ENCODE measurements at regions not wholly inside any gene's neighbourhood (a gene's known extent, or its start where the extent isn't known, plus 50 kb on each side); places are given as distances from the start of the nearest gene placed in this dataset.
"Not testable (repeated sequence)": the region's sequence is repeated elsewhere in the genome, so short reads cannot be mapped to it uniquely, and the experiment has no call there.

- POLR2A ChIA-PET = no interaction called here
- no peaks in the 10 kb centered on the region for H3K4me1 Mint-ChIP-seq
- H3K4me3 Mint-ChIP-seq = no peak overlapping the region
- CTCF ChIA-PET = no interaction called here
- TF ChIP-seq ETV6 (CRISPR knock-in tag; IDR thresholded peaks at IDR 0.05) (no peak), ZNF263 (CRISPR knock-in tag; IDR thresholded peaks at IDR 0.05; ENCODE audit: low read depth) (no peak), NR3C1 (CRISPR knock-in tag; conservative IDR thresholded peaks at IDR 0.05; ENCODE audit: low read depth) (no peak), ZNF232 (CRISPR knock-in tag; IDR thresholded peaks at IDR 0.05) (no peak), ZNF671 (CRISPR knock-in tag; IDR thresholded peaks at IDR 0.05) (no peak), ERG (CRISPR knock-in tag; IDR thresholded peaks at IDR 0.05) (no peak), TEAD1 (CRISPR knock-in tag; IDR thresholded peaks at IDR 0.05) (no peak), NFE2L1 (CRISPR knock-in tag; IDR thresholded peaks at IDR 0.05) (no peak), JUN (CRISPR knock-in tag; IDR thresholded peaks at IDR 0.05) (no peak), SP1 (CRISPR knock-in tag; conservative IDR thresholded peaks at IDR 0.05) (no peak), HMGXB4 (CRISPR knock-in tag; IDR thresholded peaks at IDR 0.05) (no peak), NFATC4 (CRISPR knock-in tag; IDR thresholded peaks at IDR 0.05) (no peak), ZNF396 (CRISPR knock-in tag; IDR thresholded peaks at IDR 0.05; ENCODE audit: borderline replicate concordance) (no peak)
- no peak for ATAC-seq
- H3K27ac Mint-ChIP-seq = no peak overlapping the region
- H3K36me3 Mint-ChIP-seq = no peaks in the 10 kb centered on the region
- H3K9me3 Mint-ChIP-seq = no peaks in the 10 kb centered on the region
- DNase-seq (ENCODE audit: low spot score) = no peak
- H3K27me3 Mint-ChIP-seq (ENCODE audit: low read depth) = no peaks in the 10 kb centered on the region
These were observed 84.6 kb downstream of the VCPKMT start for GRCh38 chr14:50031602-50032313.

DNA sequence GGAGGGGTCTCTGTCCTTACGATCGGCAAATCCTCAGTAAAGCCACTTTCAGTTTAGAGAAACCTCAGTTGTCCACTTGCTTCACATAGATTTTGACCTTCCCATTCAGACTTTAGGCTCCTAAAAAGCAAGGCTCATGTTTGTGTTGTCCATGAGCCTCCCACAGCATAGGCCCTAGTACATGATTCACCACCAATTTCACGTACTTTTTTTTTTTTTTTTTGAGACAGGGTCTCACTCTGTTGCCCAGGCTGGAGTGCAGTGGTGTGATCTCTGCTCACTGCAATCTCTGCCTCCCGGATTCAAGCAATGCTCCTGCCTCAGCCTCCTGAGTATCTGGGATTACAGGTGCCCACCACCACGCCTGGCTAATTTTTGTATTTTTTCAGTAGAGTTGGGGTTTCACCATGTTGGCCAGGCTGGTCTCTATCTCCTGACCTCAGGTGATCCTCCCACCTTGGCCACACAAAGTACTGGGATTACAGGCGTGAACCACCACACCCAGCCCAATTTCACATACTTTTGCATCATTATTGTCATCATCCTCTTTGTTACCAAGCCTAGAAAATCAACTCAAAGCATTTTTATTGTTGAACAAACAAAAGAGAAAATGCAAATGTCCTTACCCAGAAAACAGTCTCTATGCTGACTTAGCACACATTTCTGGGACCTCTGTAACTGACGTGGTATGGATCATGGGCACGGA lies 83.8 kb downstream of the VCPKMT start:
- POLR2A ChIA-PET = interaction anchor here (0.7 kb wide), 1 partner anchor 55 kb away, joined by 7 read pairs; no protein-coding TSS in a partner anchor
- H3K9me3 Mint-ChIP-seq; DNase-seq (ENCODE audit: low spot score); H3K36me3 Mint-ChIP-seq; H3K4me1 Mint-ChIP-seq; H3K4me3 Mint-ChIP-seq; CTCF ChIA-PET; H3K27ac Mint-ChIP-seq; H3K27me3 Mint-ChIP-seq (ENCODE audit: low read depth); ATAC-seq: not testable (repeated sequence)

DNA sequence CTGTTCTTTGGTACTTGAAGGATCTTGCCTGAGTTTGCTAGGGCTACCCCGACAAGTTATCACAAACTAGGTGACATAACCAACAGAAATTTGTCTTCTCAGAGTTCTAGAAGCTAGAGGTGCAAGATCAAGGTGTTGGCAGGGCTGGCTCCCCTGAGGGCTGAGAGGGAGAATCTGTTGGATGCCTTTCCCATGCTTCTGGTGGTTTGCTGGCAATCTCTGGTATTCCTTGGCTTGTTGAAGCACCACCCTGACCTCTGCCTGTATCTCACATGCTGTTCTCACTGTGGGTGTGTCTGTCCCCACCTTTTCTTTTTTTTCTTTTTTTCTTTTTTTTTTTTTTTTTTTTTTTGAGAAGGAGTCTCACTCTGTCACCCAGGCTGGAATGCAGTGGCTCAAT lies 81.2 kb downstream of the VCPKMT start:
- POLR2A ChIA-PET = no interaction called here
- H3K4me3 Mint-ChIP-seq = no peak overlapping the region
- CTCF ChIA-PET = no interaction called here
- ATAC-seq (no peak), DNase-seq (ENCODE audit: low spot score) (no peak)
- H3K4me1 Mint-ChIP-seq = no peaks in the 10 kb centered on the region
- H3K9me3 Mint-ChIP-seq = no peaks in the 10 kb centered on the region
- H3K27me3 Mint-ChIP-seq (ENCODE audit: low read depth) = no peaks in the 10 kb centered on the region
- H3K36me3 Mint-ChIP-seq = no peaks in the 10 kb centered on the region
- H3K27ac Mint-ChIP-seq = no peak overlapping the region
- TF ChIP-seq CREB1 (CRISPR knock-in tag; IDR thresholded peaks at IDR 0.05) = no peak

GRCh38 chr14:50036211-50036610 lies 80.2 kb downstream of the VCPKMT start:
- no peaks in the 10 kb centered on the region for H3K4me1 Mint-ChIP-seq
- ChIA-PET CTCF (interaction anchor here (0.6 kb wide), 1 partner anchor 10 kb away, joined by 4 read pairs; no protein-coding TSS in a partner anchor), POLR2A (interaction anchor here (0.6 kb wide), 1 partner anchor 87 kb away, joined by 3 read pairs; no protein-coding TSS in a partner anchor)
- DNase-seq (ENCODE audit: low spot score) = no peak
- H3K27me3 Mint-ChIP-seq (ENCODE audit: low read depth) = no peaks in the 10 kb centered on the region
- H3K27ac Mint-ChIP-seq = no peak overlapping the region
- no peak for TF ChIP-seq ETV6 (CRISPR knock-in tag; IDR thresholded peaks at IDR 0.05)
- no peak for TF ChIP-seq GABPB1 (CRISPR knock-in tag; IDR thresholded peaks at IDR 0.05)
- no peak for TF ChIP-seq ZNF396 (CRISPR knock-in tag; IDR thresholded peaks at IDR 0.05; ENCODE audit: borderline replicate concordance)
- no peak for TF ChIP-seq ZNF416 (CRISPR knock-in tag; IDR thresholded peaks at IDR 0.05)
- TF ChIP-seq, protein P1, sequence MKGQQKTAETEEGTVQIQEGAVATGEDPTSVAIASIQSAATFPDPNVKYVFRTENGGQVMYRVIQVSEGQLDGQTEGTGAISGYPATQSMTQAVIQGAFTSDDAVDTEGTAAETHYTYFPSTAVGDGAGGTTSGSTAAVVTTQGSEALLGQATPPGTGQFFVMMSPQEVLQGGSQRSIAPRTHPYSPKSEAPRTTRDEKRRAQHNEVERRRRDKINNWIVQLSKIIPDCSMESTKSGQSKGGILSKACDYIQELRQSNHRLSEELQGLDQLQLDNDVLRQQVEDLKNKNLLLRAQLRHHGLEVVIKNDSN (CRISPR knock-in tag; IDR thresholded peaks at IDR 0.05) = no peak
- TF ChIP-seq TP53 (CRISPR knock-in tag; IDR thresholded peaks at IDR 0.05) = no peak
- no peak for ATAC-seq
- no peak overlapping the region for H3K4me3 Mint-ChIP-seq
- H3K36me3 Mint-ChIP-seq = no peaks in the 10 kb centered on the region
- no peaks in the 10 kb centered on the region for H3K9me3 Mint-ChIP-seq
